ENCODE measurements at regions not wholly inside any gene's neighbourhood (a gene's known extent, or its start where the extent isn't known, plus 50 kb on each side); places are given as distances from the start of the nearest gene placed in this dataset.
"Not testable (repeated sequence)": the region's sequence is repeated elsewhere in the genome, so short reads cannot be mapped to it uniquely, and the experiment has no call there.

GRCh38 chrX:94862470-94862869 lies 1188.5 kb downstream of the FAM133A start:
- DNase-seq: not testable (repeated sequence)

- DNase-seq: no peak
Measured at GRCh38 chrX:94871640-94872039, 1197.6 kb downstream of the FAM133A start.

GRCh38 chrX:94901849-94902248 lies 1227.8 kb downstream of the FAM133A start:
- no peak for DNase-seq

- DNase-seq: no peak
Measured at GRCh38 chrX:94908171-94908570, 1234.2 kb downstream of the FAM133A start.

- no peak for DNase-seq
Measured at GRCh38 chrX:94908648-94909047, 1234.6 kb downstream of the FAM133A start.

- DNase-seq: no peak
Measured at GRCh38 chrX:94914235-94914634, 1240.2 kb downstream of the FAM133A start.

GRCh38 chrX:94932278-94932965 lies 1258.4 kb downstream of the FAM133A start:
- DNase-seq: no peak

GRCh38 chrX:94936722-94937121 lies 1262.7 kb downstream of the FAM133A start:
- DNase-seq: no peak

GRCh38 chrX:94937491-94937890 lies 1263.5 kb downstream of the FAM133A start:
- DNase-seq: no peak

- no peak for DNase-seq
Measured at GRCh38 chrX:94942603-94943002, 1268.6 kb downstream of the FAM133A start.

GRCh38 chrX:94946137-94946536 lies 1272.1 kb downstream of the FAM133A start:
- DNase-seq: not testable (repeated sequence)

GRCh38 chrX:94961730-94962129 lies 1287.7 kb downstream of the FAM133A start:
- DNase-seq: no peak

- no peak for DNase-seq
Measured at GRCh38 chrX:94977562-94977961, 1303.6 kb downstream of the FAM133A start.

GRCh38 chrX:94977986-94978385 lies 1304.0 kb downstream of the FAM133A start:
- no peak for DNase-seq

All from hematopoietic multipotent progenitor cell treated with erythropoietin and hydrocortisone succinate and interleukin-3 and kit ligand, for 8 days (in vitro differentiated cells).